SK-N-SH (cell line): ENCODE measurements at regions not wholly inside any gene's neighbourhood (a gene's known extent, or its start where the extent isn't known, plus 50 kb on each side); places are given as distances from the start of the nearest gene placed in this dataset.

Experiments used
- CTCF ChIA-PET: fragments of 300-600, 350-600 bp; formaldehyde crosslinking; extraction: SDS; loops from one replicate; lab custom pipeline; 2021; lab: Yijun Ruan, JAX
- POLR2A ChIA-PET: fragments of 350-600 bp; sonication (Branson Sonifier 250); formaldehyde crosslinking; extraction: SDS; loops from one replicate; lab custom pipeline; 2020; ENCODE audit warnings: antibody characterized with exemption, inconsistent platforms; lab: Yijun Ruan, JAX
- DNase-seq: peaks from one replicate; pipeline ENCODE4 v3.0.0; 2012
- H2AFZ ChIP-seq: fragments of 200-600 bp; sonication (generic); 2 replicates; pipeline ENCODE4 v1.8.1; 2016; ENCODE audit warnings: antibody characterized with exemption, mild to moderate bottlenecking, low read depth
- H3F3A ChIP-seq: fragments of 200-600 bp; sonication (generic); replicated peaks from 2 replicates; pipeline ENCODE3; 2016; ENCODE audit warnings: antibody characterized with exemption, mild to moderate bottlenecking; ENCODE audit not compliant: insufficient read depth
- H3K27ac ChIP-seq, 2 experiments: fragments of 200-500 bp in 1 of 2; fragments of 200-600 bp in 1 of 2; sonication (Bioruptor generic) in 1 of 2; sonication (generic), shearing (Covaris generic) in 1 of 2; 2 replicates each; pipeline versions ENCODE4 v1.5.1 to v1.6.1; 2014 to 2016; ENCODE audit warnings: low read depth in 2 of 2, inconsistent platforms in 1 of 2, low read length in 1 of 2, mild to moderate bottlenecking in 1 of 2, mixed read lengths in 1 of 2
- H3K27me3 ChIP-seq: fragments of 200-600 bp; sonication (generic), shearing (Covaris generic); 2 replicates; pipeline ENCODE4 v1.6.1; 2016; ENCODE audit warnings: mixed run types; ENCODE audit not compliant: insufficient read depth
- H3K36me3 ChIP-seq, 2 experiments: fragments of 200-500 bp in 1 of 2; fragments of 200-600 bp in 1 of 2; sonication (Bioruptor generic) in 1 of 2; sonication (generic) in 1 of 2; replicated peaks in 1 of 2; 2 replicates each; pipeline versions ENCODE3 to v1.5.1; 2014 to 2016; ENCODE audit warnings: low read length in 1 of 2, mild to moderate bottlenecking in 1 of 2; ENCODE audit not compliant: insufficient read depth in 2 of 2, control insufficient read depth in 1 of 2
- H3K4me1 ChIP-seq, 2 experiments: fragments of 200-500 bp in 1 of 2; fragments of 200-600 bp in 1 of 2; sonication (Bioruptor generic) in 1 of 2; sonication (generic), shearing (Covaris generic) in 1 of 2; 2 replicates each; pipeline versions ENCODE4 v1.5.1 to v1.6.1; 2014 to 2016; ENCODE audit warnings: low read depth in 1 of 2, low read length in 1 of 2, mixed run types in 1 of 2; ENCODE audit not compliant: insufficient read depth in 2 of 2, control insufficient read depth in 1 of 2
- H3K4me2 ChIP-seq: fragments of 200-600 bp; sonication (generic), shearing (Covaris generic); 2 replicates; pipeline ENCODE4 v1.6.1; 2017; ENCODE audit warnings: mixed run types
- H3K4me3 ChIP-seq, 2 experiments: fragments of 200-500 bp in 1 of 2; fragments of 200-600 bp in 1 of 2; sonication (Bioruptor generic) in 1 of 2; sonication (generic), shearing (Covaris generic) in 1 of 2; 2 replicates each; pipeline versions ENCODE4 v1.5.1 to v1.8.1; 2014 to 2016; ENCODE audit warnings: low read depth in 2 of 2, inconsistent platforms in 1 of 2, low read length in 1 of 2, mild to moderate bottlenecking in 1 of 2, mixed read lengths in 1 of 2, moderate library complexity in 1 of 2
- H3K79me2 ChIP-seq: fragments of 200-600 bp; sonication (generic); 2 replicates; pipeline ENCODE4 v1.8.1; 2017; ENCODE audit warnings: mild to moderate bottlenecking; ENCODE audit not compliant: insufficient read depth
- H3K9ac ChIP-seq: fragments of 200-600 bp; sonication (generic); 2 replicates; pipeline ENCODE4 v1.6.1; 2017; ENCODE audit warnings: mixed run types
- H3K9me2 ChIP-seq: fragments of 200-600 bp; sonication (generic); 2 replicates; pipeline ENCODE4 v1.6.1; 2017; ENCODE audit warnings: mixed run types
- H3K9me3 ChIP-seq: fragments of 200-600 bp; sonication (generic); 2 replicates; pipeline ENCODE4 v1.6.1; 2017; ENCODE audit warnings: mixed run types, mild to moderate bottlenecking, moderate library complexity
- H4K20me1 ChIP-seq: fragments of 200-600 bp; sonication (generic); 2 replicates; pipeline ENCODE4 v1.6.1; 2017; ENCODE audit warnings: mild to moderate bottlenecking, mixed run types; ENCODE audit not compliant: insufficient read depth
- CTCF ChIP-seq: fragments of 200-600 bp; sonication (generic); IDR thresholded peaks from 2 replicates; pipeline ENCODE4 v1.6.1; 2017; ENCODE audit warnings: antibody characterized with exemption, mild to moderate bottlenecking, moderate library complexity
- ELF1 ChIP-seq: IDR thresholded peaks from 2 replicates; pipeline ENCODE4 v1.4.0; 2012
- EP300 ChIP-seq, 2 experiments: IDR thresholded peaks; 2 replicates each; pipeline versions ENCODE4 v1.4.0 to v1.6.1; 2012; ENCODE audit warnings: borderline replicate concordance in 1 of 2, low read depth in 1 of 2, low read length in 1 of 2
- FOSL2 ChIP-seq: IDR thresholded peaks from 2 replicates; pipeline ENCODE4 v1.4.0; 2012; ENCODE audit warnings: low read depth, mild to moderate bottlenecking, moderate library complexity, borderline replicate concordance
- FOXJ3 ChIP-seq: sonication (generic); formaldehyde crosslinking; IDR thresholded peaks from 2 replicates; pipeline ENCODE4 v1.5.1; 2020; ENCODE audit warnings: mild to moderate bottlenecking, missing genetic modification reagents
- GABPA ChIP-seq: IDR thresholded peaks from 2 replicates; pipeline ENCODE4 v1.4.0; 2012; ENCODE audit warnings: low read depth, mild to moderate bottlenecking
- MXI1 ChIP-seq: IDR thresholded peaks from 2 replicates; pipeline ENCODE4 v1.6.1; 2012; ENCODE audit warnings: mild to moderate bottlenecking, low read depth, low read length, improper control_type of control experiment
- NRF1 ChIP-seq: IDR thresholded peaks from 2 replicates; pipeline ENCODE4 v1.6.1; 2012; ENCODE audit warnings: low read depth, mild to moderate bottlenecking, low read length
- PBX3 ChIP-seq: IDR thresholded peaks from 2 replicates; pipeline ENCODE4; 2012
- RCOR1 ChIP-seq: fragments of 150-350 bp; IDR thresholded peaks from 2 replicates; pipeline ENCODE4 v1.6.1; 2017; ENCODE audit warnings: antibody characterized with exemption, low read length
- RXRA ChIP-seq: IDR thresholded peaks from 2 replicates; pipeline ENCODE4 v1.4.0; 2012; ENCODE audit warnings: low read depth, mild to moderate bottlenecking, borderline replicate concordance
- SMC3 ChIP-seq: IDR thresholded peaks from 2 replicates; pipeline ENCODE4 v1.6.1; 2012; ENCODE audit warnings: low read depth, low read length, improper control_type of control experiment
- TAF1 ChIP-seq: IDR thresholded peaks from 2 replicates; pipeline ENCODE4 v1.6.1; 2012; ENCODE audit warnings: low read depth, mild to moderate bottlenecking, low read length, moderate library complexity, borderline replicate concordance
- YY1 ChIP-seq: IDR thresholded peaks from 2 replicates; pipeline ENCODE4 v1.4.0; 2012; ENCODE audit warnings: low read depth, mild to moderate bottlenecking
- WGBS: methylation state at CpG from one replicate; pipeline ENCODE4 v1.1.6; 2017; ENCODE audit warnings: low lambda C conversion rate; 5-methylcytosine and 5-hydroxymethylcytosine counted together
- TF ChIP-seq, protein P1 (sequence below): IDR thresholded peaks from 2 replicates; pipeline ENCODE4 v1.4.0; 2012; ENCODE audit warnings: low read depth, borderline replicate concordance

GRCh38 chr1:106296431-106296830, 760.0 kb upstream of the PRMT6 start:
- CTCF ChIA-PET, result no interaction called here
- DNase-seq, result no peak
- H3K27ac ChIP-seq, result no peak overlapping the region
- POLR2A ChIA-PET, result no interaction called here
- H3K79me2 ChIP-seq, result no peaks in the 10 kb centered on the region
- no peak overlapping the region for H3K9ac ChIP-seq
- H3K4me2 ChIP-seq, result no peak overlapping the region
- no peaks in the 10 kb centered on the region for H3F3A ChIP-seq
- H3K9me2 ChIP-seq, result no peaks in the 10 kb centered on the region
- no peaks in the 10 kb centered on the region for H4K20me1 ChIP-seq
- H3K4me1 ChIP-seq, result peaks cover 0 to 3% of the 10 kb centered on the region in 2 experiments; a peak in 1 of 4 replicates
- TF ChIP-seq EP300 (IDR thresholded peaks at IDR 0.05; ENCODE audit: borderline replicate concordance in 1 of 2, low read depth in 1 of 2, low read length in 1 of 2), result no peak
- no peak for TF ChIP-seq CTCF
- TF ChIP-seq PBX3, result no peak
- TF ChIP-seq, protein P1, sequence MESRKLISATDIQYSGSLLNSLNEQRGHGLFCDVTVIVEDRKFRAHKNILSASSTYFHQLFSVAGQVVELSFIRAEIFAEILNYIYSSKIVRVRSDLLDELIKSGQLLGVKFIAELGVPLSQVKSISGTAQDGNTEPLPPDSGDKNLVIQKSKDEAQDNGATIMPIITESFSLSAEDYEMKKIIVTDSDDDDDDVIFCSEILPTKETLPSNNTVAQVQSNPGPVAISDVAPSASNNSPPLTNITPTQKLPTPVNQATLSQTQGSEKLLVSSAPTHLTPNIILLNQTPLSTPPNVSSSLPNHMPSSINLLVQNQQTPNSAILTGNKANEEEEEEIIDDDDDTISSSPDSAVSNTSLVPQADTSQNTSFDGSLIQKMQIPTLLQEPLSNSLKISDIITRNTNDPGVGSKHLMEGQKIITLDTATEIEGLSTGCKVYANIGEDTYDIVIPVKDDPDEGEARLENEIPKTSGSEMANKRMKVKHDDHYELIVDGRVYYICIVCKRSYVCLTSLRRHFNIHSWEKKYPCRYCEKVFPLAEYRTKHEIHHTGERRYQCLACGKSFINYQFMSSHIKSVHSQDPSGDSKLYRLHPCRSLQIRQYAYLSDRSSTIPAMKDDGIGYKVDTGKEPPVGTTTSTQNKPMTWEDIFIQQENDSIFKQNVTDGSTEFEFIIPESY, result no peak
- no peak for TF ChIP-seq GABPA
- no peak for TF ChIP-seq RCOR1
- TF ChIP-seq ELF1, result no peak
- no peak for TF ChIP-seq NRF1
- TF ChIP-seq YY1, result no peak
- TF ChIP-seq FOXJ3 (CRISPR knock-in tag), result no peak
- no peak for TF ChIP-seq TAF1
- no peak for TF ChIP-seq RXRA
- no peak for TF ChIP-seq MXI1
- TF ChIP-seq FOSL2, result no peak
- no peak for TF ChIP-seq SMC3
- whole genome bisulfite sequencing, result 32% methylated on average over 1 of the region's 1 CpG
- H2AFZ ChIP-seq, result no peak overlapping the region
- H3K9me3 ChIP-seq, result no peaks in the 10 kb centered on the region; the same call in 1 of the 2 replicates
- no peak overlapping the region for H3K4me3 ChIP-seq
- no peaks in the 10 kb centered on the region for H3K27me3 ChIP-seq
- H3K36me3 ChIP-seq, result no peaks in the 10 kb centered on the region
